ENCODE measurements at regions not wholly inside any gene's neighbourhood (a gene's known extent, or its start where the extent isn't known, plus 50 kb on each side); places are given as distances from the start of the nearest gene placed in this dataset.

GRCh38 chr2:152242787-152243472, 67.4 kb upstream of the STAM2 start:
- TF ChIP-seq CTCF (IDR thresholded peaks at IDR 0.05) (no peak), POLR2AphosphoS5 (IDR thresholded peaks at IDR 0.05) (no peak), POLR2A (IDR thresholded peaks at IDR 0.05; ENCODE audit: low read depth) (no peak)

Measured in esophagus muscularis mucosa (tissue), 3 donors.